ENCODE measurements at regions not wholly inside any gene's neighbourhood (a gene's known extent, or its start where the extent isn't known, plus 50 kb on each side); places are given as distances from the start of the nearest gene placed in this dataset.

DNA sequence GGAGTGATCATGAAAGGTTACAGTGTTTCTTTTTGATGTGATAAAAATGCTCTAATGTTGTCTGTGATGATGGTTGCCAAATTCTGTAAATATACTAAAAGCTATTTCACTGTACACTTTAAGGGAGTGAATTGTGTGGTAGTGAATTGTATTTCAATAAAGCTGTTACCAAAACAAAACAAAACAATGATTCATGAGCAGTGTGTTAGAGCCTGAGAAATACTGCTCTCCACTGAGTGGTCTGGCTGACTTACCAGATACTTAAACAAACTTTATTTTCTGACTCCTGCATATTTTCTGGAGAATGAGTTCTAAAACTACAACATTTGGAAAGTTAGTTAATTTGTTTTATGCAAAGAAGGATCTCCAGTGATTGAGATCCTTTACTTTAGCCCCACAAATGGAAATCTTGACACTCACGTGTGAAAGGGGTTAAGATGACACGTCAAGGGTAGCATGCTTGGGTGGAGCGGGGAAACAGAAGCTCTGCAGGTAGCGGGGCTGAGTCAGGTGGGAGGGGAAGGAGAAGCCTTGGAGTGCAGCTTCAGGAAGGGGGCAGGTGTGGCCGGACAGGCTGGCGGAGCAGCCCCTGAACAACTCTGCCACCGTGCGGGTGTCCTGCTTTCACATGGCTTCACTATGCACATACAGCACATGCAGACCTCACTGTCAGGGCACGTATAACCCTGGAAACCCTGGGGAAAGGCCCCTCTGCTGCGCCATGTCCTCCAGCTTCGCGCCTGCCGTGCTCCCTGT, 256.7 kb downstream of the IRX1 start:
- DNase-seq (ENCODE audit: low read depth, low spot score), result no peak

GRCh38 chr5:3853362-3853761, 257.7 kb downstream of the IRX1 start:
- H3K4me3 Mint-ChIP-seq, result no peak overlapping the region
- TF ChIP-seq CTCF (conservative IDR thresholded peaks at IDR 0.05), result no peak
- H3K36me3 Mint-ChIP-seq (ENCODE audit: low read depth), result no peaks in the 10 kb centered on the region
- no peak for DNase-seq (ENCODE audit: low read depth, low spot score)
- H3K27me3 Mint-ChIP-seq (ENCODE audit: low read depth), result no peaks in the 10 kb centered on the region
- H3K9me3 Mint-ChIP-seq, result no peaks in the 10 kb centered on the region
- H3K4me1 Mint-ChIP-seq, result peaks cover 25% of the 10 kb centered on the region
- H3K27ac Mint-ChIP-seq (ENCODE audit: unreplicated experiment), result no peak overlapping the region

More for the DNA sequence above, 256.7 kb downstream of the IRX1 start:
- no peaks in the 10 kb centered on the region for H3K9me3 Mint-ChIP-seq
- H3K27me3 Mint-ChIP-seq (ENCODE audit: low read depth), result no peaks in the 10 kb centered on the region
- no peak overlapping the region for H3K4me3 Mint-ChIP-seq
- no peak for TF ChIP-seq CTCF (conservative IDR thresholded peaks at IDR 0.05)
- peaks cover 15% of the 10 kb centered on the region for H3K4me1 Mint-ChIP-seq
- H3K27ac Mint-ChIP-seq (ENCODE audit: unreplicated experiment), result no peak overlapping the region
- no peaks in the 10 kb centered on the region for H3K36me3 Mint-ChIP-seq (ENCODE audit: low read depth)

GRCh38 chr5:3854188-3854821, 258.7 kb downstream of the IRX1 start:
- Mint-ChIP-seq H3K9me3 (no peaks in the 10 kb centered on the region), H3K27ac (ENCODE audit: unreplicated experiment) (no peak overlapping the region), H3K27me3 (ENCODE audit: low read depth) (no peaks in the 10 kb centered on the region), H3K36me3 (ENCODE audit: low read depth) (no peaks in the 10 kb centered on the region), H3K4me3 (no peak overlapping the region), H3K4me1 (peaks cover 28% of the 10 kb centered on the region)
- TF ChIP-seq CTCF (conservative IDR thresholded peaks at IDR 0.05), result no peak
- no peak for DNase-seq (ENCODE audit: low read depth, low spot score)

DNA sequence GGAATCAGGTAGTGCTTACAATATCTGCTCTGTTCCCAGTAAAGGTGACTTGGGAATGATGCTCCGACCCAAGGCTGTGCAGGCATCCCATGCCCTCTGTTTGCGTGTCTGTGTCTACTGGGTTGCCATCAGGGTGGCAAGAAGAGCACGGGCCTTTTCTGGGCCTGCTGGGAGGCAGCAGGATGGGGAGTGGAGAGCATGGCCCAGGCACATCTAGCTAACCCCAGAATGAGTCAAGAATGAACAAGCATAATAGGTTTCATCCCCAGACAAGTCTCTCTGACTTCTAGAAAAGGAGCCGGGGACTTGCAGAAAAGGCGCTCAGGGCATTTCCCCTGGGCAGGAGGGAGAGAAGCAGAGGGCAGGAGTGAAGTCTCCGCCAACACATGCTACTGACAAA, 260.4 kb downstream of the IRX1 start:
- TF ChIP-seq CTCF (conservative IDR thresholded peaks at IDR 0.05), result no peak
- Mint-ChIP-seq H3K27me3 (ENCODE audit: low read depth) (no peaks in the 10 kb centered on the region), H3K4me3 (no peak overlapping the region)

DNA sequence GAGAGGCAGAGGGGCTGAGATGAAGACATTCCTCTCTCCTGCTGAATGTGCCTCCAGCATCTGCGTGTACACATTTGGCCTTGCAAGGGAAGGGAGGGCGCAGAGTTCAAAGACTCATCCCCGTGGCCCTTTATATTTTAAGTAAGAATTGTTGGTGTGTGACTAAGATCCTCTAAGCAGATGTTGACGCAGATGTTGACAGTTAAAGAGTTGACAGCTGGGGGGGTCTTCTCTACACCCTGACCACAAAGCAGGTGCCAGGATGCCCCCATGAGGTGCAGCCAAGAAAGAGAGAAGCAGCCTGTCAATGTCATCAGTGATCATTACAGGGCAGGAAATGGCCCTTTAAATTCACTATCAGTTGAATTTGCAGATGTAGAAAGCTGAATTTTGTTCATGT, 262.9 kb downstream of the IRX1 start:
- Mint-ChIP-seq H3K9me3 (no peaks in the 10 kb centered on the region), H3K27ac (ENCODE audit: unreplicated experiment) (no peak overlapping the region), H3K4me3 (no peak overlapping the region), H3K27me3 (ENCODE audit: low read depth) (no peaks in the 10 kb centered on the region), H3K36me3 (ENCODE audit: low read depth) (no peaks in the 10 kb centered on the region), H3K4me1 (peaks cover 24% of the 10 kb centered on the region)
- TF ChIP-seq CTCF (conservative IDR thresholded peaks at IDR 0.05), result no peak
- no peak for DNase-seq (ENCODE audit: low read depth, low spot score)

More for the DNA sequence above, 260.4 kb downstream of the IRX1 start:
- Mint-ChIP-seq H3K9me3 (no peaks in the 10 kb centered on the region), H3K27ac (ENCODE audit: unreplicated experiment) (no peak overlapping the region), H3K4me1 (peaks cover 29% of the 10 kb centered on the region), H3K36me3 (ENCODE audit: low read depth) (no peaks in the 10 kb centered on the region)
- no peak for DNase-seq (ENCODE audit: low read depth, low spot score)

Measured in neural crest cell (in vitro differentiated cells).